ENCODE measurements at regions not wholly inside any gene's neighbourhood (a gene's known extent, or its start where the extent isn't known, plus 50 kb on each side); places are given as distances from the start of the nearest gene placed in this dataset.

- H3K4ac ChIP-seq (replicated peaks; ENCODE audit: insufficient read length, low read depth, low read length), result no peak overlapping the region
- no peak overlapping the region for H3K27ac ChIP-seq (ENCODE audit: low read depth, low read length)
- H3K9ac ChIP-seq (replicated peaks in 1 of 4; ENCODE audit: extremely low read depth in 1 of 4, low read depth in 3 of 4, low read length in 3 of 4), result no peak overlapping the region
- H4K20me1 ChIP-seq (replicated peaks in 1 of 2; ENCODE audit: control insufficient read depth in 1 of 2, insufficient read depth in 2 of 2, low read length in 2 of 2), result no peaks in the 10 kb centered on the region
- H3K4me3 ChIP-seq (ENCODE audit: extremely low read depth in 1 of 4, insufficient read depth in 2 of 4, low read depth in 3 of 4, low read length in 4 of 4), result no peak overlapping the region
- H3K18ac ChIP-seq (ENCODE audit: extremely low read depth, low read length), result no peak overlapping the region
- no peak overlapping the region for H2AK5ac ChIP-seq (ENCODE audit: low read depth, low read length)
- H4K91ac ChIP-seq (replicated peaks; ENCODE audit: insufficient read length, low read length), result no peak overlapping the region
- H3K56ac ChIP-seq (replicated peaks; ENCODE audit: insufficient read length, low read depth, low read length), result no peak overlapping the region
- peaks cover 0 to 6% of the 10 kb centered on the region in 2 experiments; a peak in 1 of 4 replicates for H3K9me3 ChIP-seq (ENCODE audit: insufficient read depth in 2 of 2, low read depth in 1 of 2, low read length in 1 of 2)
- no peaks in the 10 kb centered on the region for H3K27me3 ChIP-seq (replicated peaks in 1 of 4; ENCODE audit: control insufficient read depth in 3 of 4, extremely low read depth in 1 of 4, insufficient read depth in 3 of 4, low read length in 3 of 4)
- H3K4me2 ChIP-seq (ENCODE audit: insufficient read depth in 1 of 2, low read depth in 2 of 2, low read length in 2 of 2), result no peak overlapping the region
- no peak overlapping the region for H4K8ac ChIP-seq (ENCODE audit: extremely low read depth, insufficient read depth, low read length)
- no peak overlapping the region for H3K14ac ChIP-seq (ENCODE audit: insufficient read length)
- FAIRE-seq, result no peak
- no peaks in the 10 kb centered on the region for H3K36me3 ChIP-seq (ENCODE audit: control insufficient read depth in 2 of 4, insufficient read depth in 4 of 4, low read length in 3 of 4)
- no peaks in the 10 kb centered on the region for H3K79me1 ChIP-seq (ENCODE audit: low read depth, low read length)
- H2BK15ac ChIP-seq (ENCODE audit: low read length), result no peak overlapping the region
- H4K5ac ChIP-seq (ENCODE audit: insufficient read length, low read depth, low read length), result no peak overlapping the region
- no peak overlapping the region for H2BK120ac ChIP-seq (replicated peaks; ENCODE audit: low read depth, low read length)
- H3K79me2 ChIP-seq (ENCODE audit: control insufficient read depth in 1 of 2, insufficient read depth in 2 of 2, low read length in 2 of 2), result no peaks in the 10 kb centered on the region
- no peak overlapping the region for H2BK12ac ChIP-seq (ENCODE audit: low read depth, low read length)
- no peaks in the 10 kb centered on the region for H3K23me2 ChIP-seq (ENCODE audit: low read depth, low read length)
- no peak overlapping the region for H3K23ac ChIP-seq (ENCODE audit: insufficient read length)
- H3K4me1 ChIP-seq (replicated peaks in 1 of 4; ENCODE audit: control insufficient read depth in 3 of 4, insufficient read depth in 4 of 4, low read length in 3 of 4), result peaks cover 0 to 6% (median 0%) of the 10 kb centered on the region in 4 experiments; a peak in 1 of 7 replicates
- no peak overlapping the region for H2BK20ac ChIP-seq (ENCODE audit: low read length)
- TF ChIP-seq HDAC6 (IDR thresholded peaks at IDR 0.05; ENCODE audit: low read depth, low read length), result no peak
- TF ChIP-seq BACH1 (IDR thresholded peaks at IDR 0.05; ENCODE audit: low read length), result no peak
- TF ChIP-seq MAFK (IDR thresholded peaks at IDR 0.05; ENCODE audit: low read depth, low read length), result no peak
- ChIA-PET POLR2A (ENCODE audit: partially characterized antibody) (no interaction called here), CTCF (ENCODE audit: partially characterized antibody) (interaction anchor here (0.6 kb wide), 1 partner anchor 20 kb away, joined by 3 read pairs; no protein-coding TSS in a partner anchor)
- WGBS, 2 experiments (ENCODE audit: extremely low coverage in 1 of 2, insufficient coverage in 1 of 2, insufficient read length in 1 of 2, insufficient replicate concordance in 2 of 2, low coverage in 1 of 2, low lambda C conversion rate in 2 of 2, missing lambda C conversion rate in 1 of 2), result 89% methylated on average over 2 of the region's 2 CpGs; no CpG with 5 or more reads in 1 of the 2 experiments
- H2BK5ac ChIP-seq (ENCODE audit: low read depth, low read length), result no peak overlapping the region
- no peak overlapping the region for H2AFZ ChIP-seq (ENCODE audit: low read length)
- no peak for DNase-seq (ENCODE audit: low read depth in 1 of 2, low spot score in 2 of 2)
Measured at GRCh38 chr18:37653618-37654017, 88.0 kb upstream of the CELF4 start.

Measured in H1 (cell line).